Activated naive CD8-positive, alpha-beta T cell treated with anti-CD3 and anti-CD28 coated beads, Interleukin-2, amount 50 U/mL, for 24 hours (primary cell): ENCODE measurements at regions not wholly inside any gene's neighbourhood (a gene's known extent, or its start where the extent isn't known, plus 50 kb on each side); places are given as distances from the start of the nearest gene placed in this dataset.
"Not testable (repeated sequence)": the region's sequence is repeated elsewhere in the genome, so short reads cannot be mapped to it uniquely, and the experiment has no call there.

Experiments
- ATAC-seq: fragments of 150-1000 bp; cut with Tn5 transposase; one replicate; pipeline ENCODE4 v1.10.0; 2021
- DNase-seq: peaks from one replicate; pipeline ENCODE4 v3.0.0; 2021
- H3K27ac Mint-ChIP-seq: one replicate; pipeline ENCODE4 v1.8.0; 2021; ENCODE audit warnings: mild to moderate bottlenecking, mixed read lengths
- H3K27me3 Mint-ChIP-seq: one replicate; pipeline ENCODE4 v1.8.0; 2021; ENCODE audit warnings: mixed read lengths
- H3K36me3 Mint-ChIP-seq: one replicate; pipeline ENCODE4 v1.8.0; 2021; ENCODE audit warnings: low read depth, mixed read lengths
- H3K4me1 Mint-ChIP-seq: one replicate; pipeline ENCODE4 v1.8.0; 2021; ENCODE audit warnings: mixed read lengths
- H3K4me3 Mint-ChIP-seq: one replicate; pipeline ENCODE4 v1.8.0; 2021; ENCODE audit warnings: mild to moderate bottlenecking, moderate library complexity, mixed read lengths
- H3K9me3 Mint-ChIP-seq: one replicate; pipeline ENCODE4 v1.8.0; 2021; ENCODE audit warnings: mixed read lengths

DNA sequence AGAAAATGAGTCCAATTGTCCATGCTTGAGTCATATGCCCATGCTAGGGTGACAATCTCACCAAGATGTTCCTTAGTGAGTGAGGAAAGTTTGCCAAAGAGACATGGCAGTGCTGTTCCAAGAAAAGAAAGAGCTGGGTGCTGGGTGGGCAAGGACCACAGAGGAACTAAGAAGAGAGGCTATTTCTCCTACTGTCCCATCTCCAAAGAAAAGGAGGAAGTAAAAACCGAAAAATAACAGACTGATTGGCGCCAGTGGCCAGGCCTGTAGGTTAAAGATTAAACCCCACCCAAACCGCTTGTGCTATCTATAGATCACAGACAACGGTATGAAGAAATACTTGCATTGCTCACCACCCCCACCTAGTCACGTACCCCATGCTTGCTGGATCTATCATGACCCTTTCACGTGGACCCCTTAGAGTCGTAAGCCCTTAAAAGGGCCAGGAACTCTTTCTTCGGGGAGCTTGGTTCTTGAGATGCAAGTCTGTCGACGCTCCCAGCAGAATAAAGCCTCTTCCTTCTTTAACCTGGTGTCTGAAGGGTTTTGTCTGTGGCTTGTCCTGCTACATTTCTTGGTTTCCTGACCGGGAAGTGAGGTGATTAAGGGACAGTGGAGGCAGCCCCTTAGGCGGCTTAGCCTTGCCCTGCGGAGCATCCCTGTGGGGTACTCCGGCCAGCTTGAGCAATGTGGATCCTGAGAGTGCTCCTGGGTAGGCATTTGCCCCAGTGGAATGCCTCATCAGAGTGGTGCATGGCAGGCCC lies 606.5 kb downstream of the UQCRFS1 start:
- no peaks in the 10 kb centered on the region for H3K36me3 Mint-ChIP-seq
- no peaks in the 10 kb centered on the region for H3K27me3 Mint-ChIP-seq
- H3K9me3 Mint-ChIP-seq = peaks cover 11% of the 10 kb centered on the region
- no peak overlapping the region for H3K27ac Mint-ChIP-seq
- no peak overlapping the region for H3K4me3 Mint-ChIP-seq
- ATAC-seq (no peak), DNase-seq (no peak)
- H3K4me1 Mint-ChIP-seq = peaks cover 1% of the 10 kb centered on the region

- Mint-ChIP-seq H3K4me3 (no peak overlapping the region), H3K4me1 (peaks cover 1% of the 10 kb centered on the region), H3K27me3 (no peaks in the 10 kb centered on the region), H3K9me3 (peaks cover 11% of the 10 kb centered on the region), H3K36me3 (no peaks in the 10 kb centered on the region), H3K27ac (no peak overlapping the region)
- ATAC-seq = no peak
- DNase-seq = no peak
Observed at GRCh38 chr19:28605501-28606268, 607.3 kb downstream of the UQCRFS1 start.

- ATAC-seq = no peak
- H3K4me3 Mint-ChIP-seq = no peak overlapping the region
- peaks cover 1% of the 10 kb centered on the region for H3K4me1 Mint-ChIP-seq
- no peak for DNase-seq
- no peak overlapping the region for H3K27ac Mint-ChIP-seq
- H3K9me3 Mint-ChIP-seq = peaks cover 11% of the 10 kb centered on the region
- no peaks in the 10 kb centered on the region for H3K36me3 Mint-ChIP-seq
- no peaks in the 10 kb centered on the region for H3K27me3 Mint-ChIP-seq
Observed at GRCh38 chr19:28603453-28603852, 609.5 kb downstream of the UQCRFS1 start.

DNA sequence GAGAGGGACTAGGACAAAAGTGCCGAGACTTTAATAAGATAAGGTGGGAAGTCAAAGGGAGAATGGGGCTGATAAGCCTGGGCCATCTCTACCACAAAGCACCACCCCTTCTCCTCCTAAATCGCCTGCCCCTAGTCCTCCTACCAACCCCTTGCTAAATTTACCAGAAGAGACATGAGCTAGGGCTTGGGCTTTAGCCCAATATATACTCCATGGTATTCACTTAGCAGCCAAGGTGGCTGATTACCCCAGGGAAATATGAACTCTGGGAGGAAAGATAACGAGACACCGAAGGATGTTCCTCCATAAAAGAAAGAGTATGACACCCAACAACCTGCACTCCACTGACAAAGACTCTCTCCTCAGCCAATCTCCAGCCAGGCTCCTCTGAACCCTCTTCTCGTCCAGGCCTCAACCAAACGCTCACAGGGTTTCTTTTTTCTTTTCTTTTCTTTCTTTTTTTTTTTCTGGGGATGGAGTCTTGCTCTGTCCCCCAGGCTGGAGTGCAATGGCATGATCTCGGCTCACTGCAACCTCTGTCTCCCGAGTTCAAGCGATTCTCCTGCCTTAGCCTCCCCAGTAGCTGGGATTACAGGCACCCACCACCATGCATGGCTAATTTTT lies 610.2 kb downstream of the UQCRFS1 start:
- Mint-ChIP-seq H3K9me3 (peaks cover 11% of the 10 kb centered on the region), H3K4me3 (no peak overlapping the region), H3K27me3 (no peaks in the 10 kb centered on the region), H3K4me1 (peaks cover 1% of the 10 kb centered on the region), H3K36me3 (no peaks in the 10 kb centered on the region), H3K27ac (no peak overlapping the region)
- no peak for DNase-seq
- no peak for ATAC-seq

DNA sequence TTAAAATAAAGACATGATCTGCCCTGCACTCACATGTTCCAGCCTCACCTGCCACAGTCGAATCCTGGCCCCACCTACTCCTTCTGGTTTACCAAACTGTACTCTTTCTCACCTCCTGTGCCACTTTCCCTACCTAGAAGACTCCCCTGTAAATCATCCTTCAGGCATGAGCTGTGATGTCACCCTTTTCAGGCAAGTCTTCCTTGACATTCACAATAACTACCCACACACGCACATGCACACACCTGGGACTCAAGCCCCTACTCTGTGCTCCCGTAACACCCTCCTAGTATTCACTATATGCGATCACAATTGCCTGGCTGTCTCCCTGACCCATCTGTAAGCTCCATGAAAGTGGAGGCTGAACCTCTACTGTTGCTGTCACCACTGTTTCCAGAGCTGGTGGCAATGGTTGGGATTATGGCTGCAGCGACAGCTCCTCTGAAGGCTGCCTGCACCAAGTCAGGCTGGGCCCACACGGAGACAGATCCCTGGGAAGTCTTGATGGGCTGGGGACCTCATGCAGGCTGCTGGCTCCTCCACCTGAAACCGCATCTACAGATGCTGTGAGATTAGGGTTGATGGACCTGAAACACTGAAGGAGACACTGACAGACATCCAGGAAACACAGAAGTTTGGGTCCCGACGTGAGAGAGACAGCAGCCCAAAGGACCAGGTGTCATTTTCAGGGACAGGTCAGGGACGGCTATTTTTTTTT lies 611.1 kb downstream of the UQCRFS1 start:
- Mint-ChIP-seq H3K36me3 (no peaks in the 10 kb centered on the region), H3K27me3 (no peaks in the 10 kb centered on the region), H3K4me3 (no peak overlapping the region), H3K4me1 (peaks cover 1% of the 10 kb centered on the region), H3K27ac (no peak overlapping the region), H3K9me3 (peaks cover 6% of the 10 kb centered on the region)
- no peak for DNase-seq
- no peak for ATAC-seq

DNA sequence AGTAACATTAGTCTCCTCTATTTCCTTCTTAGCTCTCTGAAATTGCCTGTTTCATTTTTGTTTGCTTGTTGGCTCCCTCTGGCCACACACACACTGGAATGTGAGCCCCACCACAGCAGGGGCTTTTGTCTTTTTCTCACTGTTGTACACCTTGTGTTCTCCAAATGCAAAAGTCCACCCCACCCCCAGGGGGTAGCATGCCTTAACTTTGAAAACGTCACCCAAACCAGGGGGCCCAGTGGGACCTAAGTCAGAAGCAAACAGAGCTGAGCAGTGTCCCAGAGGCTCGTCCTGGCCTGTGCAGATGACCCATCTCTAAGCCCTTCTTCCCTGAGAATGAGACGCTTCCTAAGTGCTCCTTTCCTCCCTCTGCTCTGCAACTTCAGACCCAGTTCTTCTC lies 614.1 kb downstream of the UQCRFS1 start:
- H3K4me3 Mint-ChIP-seq = no peak overlapping the region
- peaks cover 1% of the 10 kb centered on the region for H3K4me1 Mint-ChIP-seq
- DNase-seq (no peak), ATAC-seq (no peak)
- peaks cover 2% of the 10 kb centered on the region for H3K36me3 Mint-ChIP-seq
- no peak overlapping the region for H3K27ac Mint-ChIP-seq
- no peaks in the 10 kb centered on the region for H3K27me3 Mint-ChIP-seq
- no peaks in the 10 kb centered on the region for H3K9me3 Mint-ChIP-seq

GRCh38 chr19:28596561-28597071 lies 616.3 kb downstream of the UQCRFS1 start:
- no peak overlapping the region for H3K4me3 Mint-ChIP-seq
- H3K27ac Mint-ChIP-seq = no peak overlapping the region
- no peak for ATAC-seq

GRCh38 chr19:28595722-28596480 lies 617.0 kb downstream of the UQCRFS1 start:
- H3K27me3 Mint-ChIP-seq = no peaks in the 10 kb centered on the region
- H3K36me3 Mint-ChIP-seq = peaks cover 2% of the 10 kb centered on the region
- H3K4me3 Mint-ChIP-seq = no peak overlapping the region
- ATAC-seq (no peak), DNase-seq (no peak)
- no peaks in the 10 kb centered on the region for H3K9me3 Mint-ChIP-seq
- no peaks in the 10 kb centered on the region for H3K4me1 Mint-ChIP-seq
- no peak overlapping the region for H3K27ac Mint-ChIP-seq

More at GRCh38 chr19:28596561-28597071, 616.3 kb downstream of the UQCRFS1 start:
- H3K9me3 Mint-ChIP-seq = no peaks in the 10 kb centered on the region
- no peaks in the 10 kb centered on the region for H3K27me3 Mint-ChIP-seq
- peaks cover 2% of the 10 kb centered on the region for H3K36me3 Mint-ChIP-seq
- H3K4me1 Mint-ChIP-seq = no peaks in the 10 kb centered on the region
- no peak for DNase-seq

DNA sequence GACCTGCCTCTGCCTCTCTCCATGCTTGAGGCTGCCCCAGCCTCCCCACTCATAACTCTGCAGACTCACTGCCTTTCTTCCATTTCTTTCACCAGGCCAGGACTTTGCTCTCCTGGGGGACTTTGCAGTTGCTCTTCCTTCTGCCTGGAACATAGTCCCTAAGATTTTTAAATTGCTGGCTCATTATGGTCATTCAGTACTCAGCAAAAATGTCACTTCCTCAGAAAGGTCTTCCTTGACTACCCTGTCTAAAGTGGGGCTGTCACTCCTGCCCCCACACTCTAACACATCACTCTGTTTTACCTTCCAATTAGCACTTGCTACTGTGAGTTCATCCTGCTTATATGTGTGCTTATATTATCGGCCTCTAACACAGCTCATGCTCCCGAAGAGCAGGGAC lies 618.2 kb downstream of the UQCRFS1 start:
- DNase-seq = no peak
- Mint-ChIP-seq H3K4me1 (peaks cover 2% of the 10 kb centered on the region), H3K27ac (no peak overlapping the region), H3K4me3 (no peak overlapping the region), H3K36me3 (peaks cover 2% of the 10 kb centered on the region), H3K9me3 (no peaks in the 10 kb centered on the region), H3K27me3 (no peaks in the 10 kb centered on the region)
- ATAC-seq = no peak

GRCh38 chr19:28589991-28590411 lies 623.0 kb downstream of the UQCRFS1 start:
- not testable (repeated sequence) for ATAC-seq, H3K27ac Mint-ChIP-seq, H3K4me3 Mint-ChIP-seq, H3K36me3 Mint-ChIP-seq, H3K4me1 Mint-ChIP-seq, DNase-seq, H3K27me3 Mint-ChIP-seq, H3K9me3 Mint-ChIP-seq

DNA sequence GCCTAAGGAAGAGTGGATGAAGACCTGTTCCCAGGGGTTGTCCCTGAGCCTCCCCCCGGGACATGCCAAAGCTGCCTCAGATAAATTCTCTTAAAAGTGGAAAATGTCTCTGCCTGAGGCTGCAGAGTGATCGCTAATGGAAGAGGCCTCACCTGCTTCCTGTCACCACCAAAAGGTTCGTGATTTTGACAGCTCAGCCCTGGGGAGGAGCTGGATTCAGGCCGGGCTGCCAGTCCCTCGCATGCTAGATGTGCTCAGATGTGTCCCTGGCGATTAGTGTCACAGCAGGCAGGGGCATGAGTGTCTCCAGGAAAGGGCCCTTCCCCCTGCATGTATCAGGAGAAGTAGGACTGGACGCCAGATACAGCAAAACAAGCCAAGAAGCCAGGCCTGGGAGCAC lies 626.5 kb downstream of the UQCRFS1 start:
- no peaks in the 10 kb centered on the region for H3K36me3 Mint-ChIP-seq
- peaks cover 4% of the 10 kb centered on the region for H3K4me1 Mint-ChIP-seq
- no peak for ATAC-seq
- no peak for DNase-seq
- no peak overlapping the region for H3K27ac Mint-ChIP-seq
- H3K27me3 Mint-ChIP-seq = no peaks in the 10 kb centered on the region
- H3K9me3 Mint-ChIP-seq = no peaks in the 10 kb centered on the region
- no peak overlapping the region for H3K4me3 Mint-ChIP-seq

- no peak overlapping the region for H3K27ac Mint-ChIP-seq
- no peaks in the 10 kb centered on the region for H3K9me3 Mint-ChIP-seq
- ATAC-seq = no peak
- H3K4me3 Mint-ChIP-seq = no peak overlapping the region
- DNase-seq = no peak
- H3K4me1 Mint-ChIP-seq = peaks cover 4% of the 10 kb centered on the region
- H3K36me3 Mint-ChIP-seq = no peaks in the 10 kb centered on the region
- H3K27me3 Mint-ChIP-seq = no peaks in the 10 kb centered on the region
Observed at GRCh38 chr19:28585796-28586195, 627.2 kb downstream of the UQCRFS1 start.

GRCh38 chr19:28583713-28584112 lies 629.2 kb downstream of the UQCRFS1 start:
- H3K4me1 Mint-ChIP-seq = no peaks in the 10 kb centered on the region
- no peaks in the 10 kb centered on the region for H3K36me3 Mint-ChIP-seq
- ATAC-seq (no peak), DNase-seq (no peak)
- no peaks in the 10 kb centered on the region for H3K9me3 Mint-ChIP-seq
- no peaks in the 10 kb centered on the region for H3K27me3 Mint-ChIP-seq
- H3K27ac Mint-ChIP-seq = no peak overlapping the region
- no peak overlapping the region for H3K4me3 Mint-ChIP-seq

GRCh38 chr19:28583242-28583641 lies 629.7 kb downstream of the UQCRFS1 start:
- Mint-ChIP-seq H3K27me3 (no peaks in the 10 kb centered on the region), H3K4me1 (no peaks in the 10 kb centered on the region), H3K36me3 (no peaks in the 10 kb centered on the region), H3K27ac (no peak overlapping the region), H3K9me3 (no peaks in the 10 kb centered on the region), H3K4me3 (no peak overlapping the region)
- no peak for DNase-seq
- no peak for ATAC-seq
